ENCODE measurements at regions not wholly inside any gene's neighbourhood (a gene's known extent, or its start where the extent isn't known, plus 50 kb on each side); places are given as distances from the start of the nearest gene placed in this dataset.

- TF ChIP-seq GATA3 (IDR thresholded peaks at IDR 0.05; ENCODE audit: low read depth, low read length) (no peak), GATA2 (IDR thresholded peaks at IDR 0.05; ENCODE audit: low read depth, low read length) (no peak)
These were observed 494.9 kb upstream of the ATP2B1 start for GRCh38 chr12:90203556-90203955.

GRCh38 chr12:90199006-90199405 lies 490.4 kb upstream of the ATP2B1 start:
- TF ChIP-seq GATA3 (IDR thresholded peaks at IDR 0.05; ENCODE audit: low read depth, low read length) = no peak
- TF ChIP-seq GATA2 (IDR thresholded peaks at IDR 0.05; ENCODE audit: low read depth, low read length) = no peak

GRCh38 chr12:90193500-90193899 lies 484.9 kb upstream of the ATP2B1 start:
- no peak for TF ChIP-seq GATA2 (IDR thresholded peaks at IDR 0.05; ENCODE audit: low read depth, low read length)
- no peak for TF ChIP-seq GATA3 (IDR thresholded peaks at IDR 0.05; ENCODE audit: low read depth, low read length)

- TF ChIP-seq GATA2 (IDR thresholded peaks at IDR 0.05; ENCODE audit: low read depth, low read length) (no peak), GATA3 (IDR thresholded peaks at IDR 0.05; ENCODE audit: low read depth, low read length) (no peak)
These were observed 480.2 kb upstream of the ATP2B1 start for GRCh38 chr12:90188857-90189256.

GRCh38 chr12:90183201-90183600 lies 474.6 kb upstream of the ATP2B1 start:
- TF ChIP-seq GATA2 (IDR thresholded peaks at IDR 0.05; ENCODE audit: low read depth, low read length) (no peak), GATA3 (IDR thresholded peaks at IDR 0.05; ENCODE audit: low read depth, low read length) (no peak)

GRCh38 chr12:90181216-90181615 lies 472.6 kb upstream of the ATP2B1 start:
- TF ChIP-seq GATA3 (IDR thresholded peaks at IDR 0.05; ENCODE audit: low read depth, low read length) (no peak), GATA2 (IDR thresholded peaks at IDR 0.05; ENCODE audit: low read depth, low read length) (no peak)

- TF ChIP-seq GATA3 (IDR thresholded peaks at IDR 0.05; ENCODE audit: low read depth, low read length) (no peak), GATA2 (IDR thresholded peaks at IDR 0.05; ENCODE audit: low read depth, low read length) (no peak)
These were observed 466.3 kb upstream of the ATP2B1 start for GRCh38 chr12:90174956-90175355.

- TF ChIP-seq GATA2 (IDR thresholded peaks at IDR 0.05; ENCODE audit: low read depth, low read length) = 0 out of 2 replicates have a peak, but pooled peaks have one; percentile 22
- no peak for TF ChIP-seq GATA3 (IDR thresholded peaks at IDR 0.05; ENCODE audit: low read depth, low read length)
These were observed 465.5 kb upstream of the ATP2B1 start for GRCh38 chr12:90174198-90174510.

GRCh38 chr12:90173499-90174197 lies 465.0 kb upstream of the ATP2B1 start:
- no peak for TF ChIP-seq GATA3 (IDR thresholded peaks at IDR 0.05; ENCODE audit: low read depth, low read length)
- no peak; the same call in 1 of the 2 replicates for TF ChIP-seq GATA2 (IDR thresholded peaks at IDR 0.05; ENCODE audit: low read depth, low read length)

GRCh38 chr12:90172524-90172923 lies 463.9 kb upstream of the ATP2B1 start:
- no peak for TF ChIP-seq GATA2 (IDR thresholded peaks at IDR 0.05; ENCODE audit: low read depth, low read length)
- no peak for TF ChIP-seq GATA3 (IDR thresholded peaks at IDR 0.05; ENCODE audit: low read depth, low read length)

GRCh38 chr12:90170740-90171139 lies 462.1 kb upstream of the ATP2B1 start:
- TF ChIP-seq GATA3 (IDR thresholded peaks at IDR 0.05; ENCODE audit: low read depth, low read length) (no peak), GATA2 (IDR thresholded peaks at IDR 0.05; ENCODE audit: low read depth, low read length) (no peak)

- no peak for TF ChIP-seq GATA3 (IDR thresholded peaks at IDR 0.05; ENCODE audit: low read depth, low read length)
- no peak for TF ChIP-seq GATA2 (IDR thresholded peaks at IDR 0.05; ENCODE audit: low read depth, low read length)
These were observed 459.0 kb upstream of the ATP2B1 start for GRCh38 chr12:90167518-90168208.

GRCh38 chr12:90166671-90167070 lies 458.0 kb upstream of the ATP2B1 start:
- TF ChIP-seq GATA2 (IDR thresholded peaks at IDR 0.05; ENCODE audit: low read depth, low read length) (no peak), GATA3 (IDR thresholded peaks at IDR 0.05; ENCODE audit: low read depth, low read length) (no peak)

GRCh38 chr12:90166012-90166411 lies 457.4 kb upstream of the ATP2B1 start:
- TF ChIP-seq GATA2 (IDR thresholded peaks at IDR 0.05; ENCODE audit: low read depth, low read length) (no peak), GATA3 (IDR thresholded peaks at IDR 0.05; ENCODE audit: low read depth, low read length) (no peak)

GRCh38 chr12:90163975-90164374 lies 455.3 kb upstream of the ATP2B1 start:
- TF ChIP-seq GATA2 (IDR thresholded peaks at IDR 0.05; ENCODE audit: low read depth, low read length) (no peak), GATA3 (IDR thresholded peaks at IDR 0.05; ENCODE audit: low read depth, low read length) (no peak)

Data from SH-SY5Y (cell line).